GM21447 (cell line): ENCODE measurements at regions not wholly inside any gene's neighbourhood (a gene's known extent, or its start where the extent isn't known, plus 50 kb on each side); places are given as distances from the start of the nearest gene placed in this dataset.
"Not testable (repeated sequence)": the region's sequence is repeated elsewhere in the genome, so short reads cannot be mapped to it uniquely, and the experiment has no call there.

ENCODE experiments used
- ATAC-seq: cut with Tn5 transposase; IDR thresholded peaks from one replicate; pipeline ENCODE4 v1.9.1; 2021; ENCODE audit not compliant: unreplicated experiment

GRCh38 chr7:4519819-4520520 lies 162.1 kb upstream of the FOXK1 start:
- no peak for ATAC-seq

- no peak for ATAC-seq
Observed at GRCh38 chr7:4523219-4523618, 158.9 kb upstream of the FOXK1 start.

- ATAC-seq, result no peak
Observed at GRCh38 chr7:4523873-4524272, 158.2 kb upstream of the FOXK1 start.

GRCh38 chr7:4525884-4526283 lies 156.2 kb upstream of the FOXK1 start:
- no peak for ATAC-seq

GRCh38 chr7:4527988-4528636 lies 154.0 kb upstream of the FOXK1 start:
- no peak for ATAC-seq

GRCh38 chr7:4531236-4531635 lies 150.9 kb upstream of the FOXK1 start:
- ATAC-seq, result no peak

- not testable (repeated sequence) for ATAC-seq
Observed at GRCh38 chr7:4533339-4533738, 148.8 kb upstream of the FOXK1 start.

GRCh38 chr7:4549681-4550080 lies 132.4 kb upstream of the FOXK1 start:
- no peak for ATAC-seq

- no peak for ATAC-seq
Observed at GRCh38 chr7:4550117-4550516, 132.0 kb upstream of the FOXK1 start.

GRCh38 chr7:4552985-4553384 lies 129.1 kb upstream of the FOXK1 start:
- no peak for ATAC-seq

- no peak for ATAC-seq
Observed at GRCh38 chr7:4556868-4557793, 125.0 kb upstream of the FOXK1 start.

- ATAC-seq, result no peak
Observed at GRCh38 chr7:4561795-4562194, 120.3 kb upstream of the FOXK1 start.

GRCh38 chr7:4566714-4567113 lies 115.4 kb upstream of the FOXK1 start:
- no peak for ATAC-seq

GRCh38 chr7:4574851-4575250 lies 107.2 kb upstream of the FOXK1 start:
- ATAC-seq, result no peak

- no peak for ATAC-seq
Observed at GRCh38 chr7:4575254-4575653, 106.8 kb upstream of the FOXK1 start.

- ATAC-seq, result no peak
Observed at GRCh38 chr7:4602905-4603842, 78.9 kb upstream of the FOXK1 start.

- ATAC-seq, result no peak
Observed at GRCh38 chr7:4603843-4604231, 78.3 kb upstream of the FOXK1 start.

GRCh38 chr7:4604456-4604940 lies 77.6 kb upstream of the FOXK1 start:
- ATAC-seq, result no peak

- no peak for ATAC-seq
Observed at GRCh38 chr7:4606797-4607196, 75.3 kb upstream of the FOXK1 start.

GRCh38 chr7:4607311-4607729 lies 74.8 kb upstream of the FOXK1 start:
- ATAC-seq, result no peak
